HEK293 (cell line): ENCODE measurements at regions not wholly inside any gene's neighbourhood (a gene's known extent, or its start where the extent isn't known, plus 50 kb on each side); places are given as distances from the start of the nearest gene placed in this dataset.

Source experiments
- CTCF ChIA-PET: fragments of 350-600 bp; formaldehyde crosslinking; extraction: SDS; loops from one replicate; lab custom pipeline; 2021; ENCODE audit warnings: antibody characterized with exemption; lab: Yijun Ruan, JAX
- POLR2A ChIA-PET: fragments of 300-600 bp; formaldehyde crosslinking; extraction: SDS; loops from one replicate; lab custom pipeline; 2020; ENCODE audit warnings: antibody characterized with exemption, inconsistent platforms; lab: Yijun Ruan, JAX
- H3K27ac ChIP-seq: fragments of 200-500 bp; sonication (Bioruptor generic); 2 replicates; pipeline ENCODE4 v1.5.1; 2014; ENCODE audit warnings: low read depth, low read length, control low read depth, inconsistent platforms; ENCODE audit errors: extremely low read depth
- H3K36me3 ChIP-seq, 2 experiments: fragments of 200-500 bp in 1 of 2; sonication (Bioruptor generic) in 1 of 2; 1 replicate in 1 of 2; 2 replicates in 1 of 2; pipeline ENCODE4 v1.5.1; 2014 to 2017; ENCODE audit warnings: inconsistent platforms in 2 of 2, low read length in 2 of 2; ENCODE audit not compliant: control insufficient read depth in 2 of 2, insufficient read depth in 1 of 2
- H3K4me1 ChIP-seq: fragments of 200-500 bp; sonication (Bioruptor generic); 2 replicates; pipeline ENCODE4 v1.5.1; 2014; ENCODE audit warnings: mild to moderate bottlenecking, low read length, inconsistent platforms; ENCODE audit not compliant: control insufficient read depth, insufficient read depth
- H3K4me3 ChIP-seq: 2 replicates; pipeline ENCODE4 v1.5.1; 2011; ENCODE audit warnings: low read depth, mild to moderate bottlenecking, control low read depth, low read length, moderate library complexity
- H3K9me3 ChIP-seq: fragments of 200-500 bp; sonication (Bioruptor generic); 2 replicates; pipeline ENCODE4 v1.5.1; 2014; ENCODE audit warnings: low read depth, low read length, inconsistent platforms; ENCODE audit not compliant: control insufficient read depth, insufficient read depth
- CTCF ChIP-seq: fragments of 450-650 bp; formaldehyde crosslinking; IDR thresholded peaks from 2 replicates; pipeline ENCODE4 v1.5.1; 2016; ENCODE audit warnings: missing biosample characterization, missing genetic modification characterization
- ELK4 ChIP-seq: IDR thresholded peaks from 2 replicates; pipeline ENCODE4 v1.6.1; 2011; ENCODE audit warnings: mild to moderate bottlenecking, low read depth, low read length, borderline replicate concordance
- FEZF1 ChIP-seq: fragments of 450-650 bp; formaldehyde crosslinking; IDR thresholded peaks from 2 replicates; pipeline ENCODE4 v1.5.1; 2016; ENCODE audit warnings: missing biosample characterization, missing genetic modification characterization
- GLI2 ChIP-seq: fragments of 450-650 bp; formaldehyde crosslinking; IDR thresholded peaks from 2 replicates; pipeline ENCODE4; 2017; ENCODE audit warnings: missing biosample characterization, missing genetic modification characterization, low read depth, borderline replicate concordance
- HOXA7 ChIP-seq: sonication (generic); formaldehyde crosslinking; IDR thresholded peaks from 2 replicates; pipeline ENCODE4 v1.8.1; 2022; ENCODE audit warnings: missing genetic modification reagents, borderline replicate concordance
- HOXD13 ChIP-seq: sonication (generic); formaldehyde crosslinking; IDR thresholded peaks from 2 replicates; pipeline ENCODE4 v1.8.0; 2022; ENCODE audit warnings: missing genetic modification reagents, borderline replicate concordance
- PRDM4 ChIP-seq: fragments of 450-650 bp; formaldehyde crosslinking; IDR thresholded peaks from 2 replicates; pipeline ENCODE4 v1.5.1; 2017; ENCODE audit warnings: missing biosample characterization, missing genetic modification characterization
- SP3 ChIP-seq: fragments of 450-650 bp; formaldehyde crosslinking; IDR thresholded peaks from 2 replicates; pipeline ENCODE4 v1.5.1; 2016; ENCODE audit warnings: missing biosample characterization, missing genetic modification characterization
- ZBTB49 ChIP-seq: fragments of 450-650 bp; formaldehyde crosslinking; IDR thresholded peaks from 2 replicates; pipeline ENCODE4 v1.5.1; 2016; ENCODE audit warnings: missing biosample characterization, missing genetic modification characterization, low read depth
- ZNF121 ChIP-seq: fragments of 450-650 bp; formaldehyde crosslinking; IDR thresholded peaks from 2 replicates; pipeline ENCODE4 v1.5.1; 2016; ENCODE audit warnings: missing biosample characterization, missing genetic modification characterization
- ZNF140 ChIP-seq: fragments of 450-650 bp; formaldehyde crosslinking; IDR thresholded peaks from 2 replicates; pipeline ENCODE4 v1.5.1; 2016; ENCODE audit warnings: missing biosample characterization, missing genetic modification characterization
- ZNF155 ChIP-seq: fragments of 450-650 bp; formaldehyde crosslinking; IDR thresholded peaks from 2 replicates; pipeline ENCODE4 v1.5.1; 2016; ENCODE audit warnings: missing biosample characterization, missing genetic modification characterization
- ZNF157 ChIP-seq: fragments of 450-650 bp; formaldehyde crosslinking; IDR thresholded peaks from 2 replicates; pipeline ENCODE4 v1.5.1; 2016; ENCODE audit warnings: missing biosample characterization, missing genetic modification characterization
- ZNF174 ChIP-seq: fragments of 450-650 bp; formaldehyde crosslinking; IDR thresholded peaks from 2 replicates; pipeline ENCODE4 v1.5.0; 2017; ENCODE audit warnings: missing biosample characterization, mild to moderate bottlenecking, missing genetic modification characterization
- ZNF2 ChIP-seq: fragments of 450-650 bp; formaldehyde crosslinking; IDR thresholded peaks from 2 replicates; pipeline ENCODE4 v1.5.1; 2016; ENCODE audit warnings: missing biosample characterization, missing genetic modification characterization
- ZNF239 ChIP-seq: fragments of 450-650 bp; formaldehyde crosslinking; IDR thresholded peaks from 2 replicates; pipeline ENCODE4 v1.5.1; 2016; ENCODE audit warnings: missing biosample characterization, missing genetic modification characterization
- ZNF391 ChIP-seq: fragments of 450-650 bp; formaldehyde crosslinking; IDR thresholded peaks from 2 replicates; pipeline ENCODE4 v1.5.1; 2016; ENCODE audit warnings: low read depth, missing biosample characterization, missing genetic modification characterization, borderline replicate concordance
- ZNF473 ChIP-seq: fragments of 450-650 bp; formaldehyde crosslinking; IDR thresholded peaks from 2 replicates; pipeline ENCODE4 v1.5.1; 2017; ENCODE audit warnings: missing biosample characterization, missing genetic modification characterization
- ZNF488 ChIP-seq: fragments of 450-650 bp; formaldehyde crosslinking; IDR thresholded peaks from 2 replicates; pipeline ENCODE4 v1.5.1; 2016; ENCODE audit warnings: missing biosample characterization, missing genetic modification characterization
- ZNF501 ChIP-seq: fragments of 450-650 bp; formaldehyde crosslinking; IDR thresholded peaks from 2 replicates; pipeline ENCODE4 v1.5.1; 2016; ENCODE audit warnings: missing biosample characterization, missing genetic modification characterization
- ZNF549 ChIP-seq: fragments of 450-650 bp; IDR thresholded peaks from 2 replicates; pipeline ENCODE4 v1.5.1; 2018; ENCODE audit warnings: missing biosample characterization, missing genetic modification characterization, mild to moderate bottlenecking, inconsistent platforms, moderate library complexity
- ZNF596 ChIP-seq: fragments of 450-650 bp; IDR thresholded peaks from 2 replicates; pipeline ENCODE4 v1.5.0; 2018; ENCODE audit warnings: missing biosample characterization, mild to moderate bottlenecking, missing genetic modification characterization, moderate library complexity
- ZNF658 ChIP-seq: fragments of 450-650 bp; formaldehyde crosslinking; IDR thresholded peaks from 2 replicates; pipeline ENCODE4; 2016; ENCODE audit warnings: missing biosample characterization, missing genetic modification characterization
- ZNF692 ChIP-seq: fragments of 450-650 bp; formaldehyde crosslinking; IDR thresholded peaks from 2 replicates; pipeline ENCODE4 v1.5.1; 2016; ENCODE audit warnings: missing biosample characterization, missing genetic modification characterization
- ZNF791 ChIP-seq: fragments of 450-650 bp; formaldehyde crosslinking; IDR thresholded peaks from 2 replicates; pipeline ENCODE4 v1.5.1; 2016; ENCODE audit warnings: missing biosample characterization, missing genetic modification characterization
- ZSCAN16 ChIP-seq: fragments of 450-650 bp; formaldehyde crosslinking; IDR thresholded peaks from 2 replicates; pipeline ENCODE4 v1.5.1; 2016; ENCODE audit warnings: missing biosample characterization, missing genetic modification characterization
- ZXDB ChIP-seq: fragments of 450-650 bp; formaldehyde crosslinking; IDR thresholded peaks from 2 replicates; pipeline ENCODE4 v1.5.1; 2016; ENCODE audit warnings: missing biosample characterization, missing genetic modification characterization

- Histone ChIP-seq H3K4me1 (no peaks in the 10 kb centered on the region), H3K36me3 (no peaks in the 10 kb centered on the region; a peak in 1 of 3 replicates), H3K4me3 (no peak overlapping the region), H3K27ac (no peak overlapping the region), H3K9me3 (peaks cover 2% of the 10 kb centered on the region; the same call in 1 of the 2 replicates)
- ChIA-PET POLR2A (no interaction called here), CTCF (no interaction called here)
- TF ChIP-seq ZNF155 (tag by site-specific recombination) (no peak), ZNF501 (tag by site-specific recombination) (no peak), ELK4 (no peak), ZNF549 (tag by site-specific recombination) (no peak), ZNF596 (no peak), ZNF2 (tag by site-specific recombination) (no peak), HOXD13 (no peak), ZSCAN16 (tag by site-specific recombination) (no peak), ZNF473 (tag by site-specific recombination) (no peak), ZNF692 (tag by site-specific recombination) (no peak), ZBTB49 (tag by site-specific recombination) (no peak), PRDM4 (tag by site-specific recombination) (no peak), ZNF791 (no peak), ZNF121 (tag by site-specific recombination) (no peak), ZNF488 (no peak)
Observed at GRCh38 chr12:104903648-104904423, 54.3 kb downstream of the SLC41A2 start.

GRCh38 chr12:104902125-104902524 is 56.0 kb downstream of the SLC41A2 start:
- H3K27ac ChIP-seq, result no peak overlapping the region
- H3K36me3 ChIP-seq, result no peaks in the 10 kb centered on the region; a peak in 1 of 3 replicates
- ChIA-PET POLR2A (no interaction called here), CTCF (interaction anchor here (0.7 kb wide), 1 partner anchor 263 kb away, joined by 3 read pairs; no protein-coding TSS in a partner anchor)
- peaks cover 3% of the 10 kb centered on the region; the same call in 1 of the 2 replicates for H3K9me3 ChIP-seq
- H3K4me3 ChIP-seq, result no peak overlapping the region
- H3K4me1 ChIP-seq, result no peaks in the 10 kb centered on the region
- no peak for TF ChIP-seq HOXA7 (CRISPR knock-in tag)
- TF ChIP-seq ZNF157 (tag by site-specific recombination), result no peak
- no peak for TF ChIP-seq SP3 (tag by site-specific recombination)
- no peak for TF ChIP-seq ZSCAN16 (tag by site-specific recombination)
- TF ChIP-seq ZNF239 (tag by site-specific recombination), result no peak
- no peak for TF ChIP-seq ZNF174 (tag by site-specific recombination)
- no peak for TF ChIP-seq ZNF391
- TF ChIP-seq ZNF140 (tag by site-specific recombination), result no peak
- TF ChIP-seq ZNF658 (tag by site-specific recombination), result no peak
- no peak for TF ChIP-seq CTCF (tag by site-specific recombination)
- TF ChIP-seq ZXDB (tag by site-specific recombination), result no peak
- TF ChIP-seq GLI2, result no peak
- no peak for TF ChIP-seq FEZF1 (tag by site-specific recombination)
